Astrocyte of the cerebellum (primary cell): ENCODE measurements at regions not wholly inside any gene's neighbourhood (a gene's known extent, or its start where the extent isn't known, plus 50 kb on each side); places are given as distances from the start of the nearest gene placed in this dataset.

Experiments used
- DNase-seq: peaks from one replicate; pipeline ENCODE4 v3.0.0-alpha.2; 2011; ENCODE audit warnings: low read depth
- H3K4me3 ChIP-seq: 2 replicates; pipeline ENCODE4 v1.5.1; 2011; ENCODE audit warnings: mild to moderate bottlenecking, low read depth, low read length, moderate library complexity
- CTCF ChIP-seq: IDR thresholded peaks from 2 replicates; pipeline ENCODE4 v1.5.1; 2012; ENCODE audit warnings: low read length, low read depth, moderate library complexity, mild to moderate bottlenecking; ENCODE audit errors: missing control alignments
- in situ Hi-C: cut with HindIII; loops from 2 replicates; pipeline ENCODE4 v1.10.0; 2017; ENCODE audit warnings: low sequenced_read_pairs

- TF ChIP-seq CTCF = no peak
- in situ Hi-C loops = no loop called here
- H3K4me3 ChIP-seq = no peak overlapping the region
- DNase-seq = no peak
Measured at GRCh38 chr2:129001926-129002325, 683.3 kb upstream of the HS6ST1 start.

- no peak for DNase-seq
- no peak overlapping the region for H3K4me3 ChIP-seq
- TF ChIP-seq CTCF = no peak
- in situ Hi-C loops = no loop called here
Measured at GRCh38 chr2:129002751-129003150, 684.1 kb upstream of the HS6ST1 start.

- in situ Hi-C loops = no loop called here
- TF ChIP-seq CTCF = no peak
- no peak overlapping the region for H3K4me3 ChIP-seq
Measured at GRCh38 chr2:129004485-129004884, 685.8 kb upstream of the HS6ST1 start.

GRCh38 chr2:129004940-129005490 is 686.3 kb upstream of the HS6ST1 start:
- no peak for DNase-seq
- TF ChIP-seq CTCF = no peak
- in situ Hi-C loops = no loop called here
- no peak overlapping the region for H3K4me3 ChIP-seq

More at GRCh38 chr2:129004485-129004884, 685.8 kb upstream of the HS6ST1 start:
- DNase-seq = no peak

- TF ChIP-seq CTCF = no peak
- no peak for DNase-seq
- H3K4me3 ChIP-seq = no peak overlapping the region
- in situ Hi-C loops = no loop called here
Measured at GRCh38 chr2:129006135-129006886, 687.6 kb upstream of the HS6ST1 start.

GRCh38 chr2:129006901-129007300 is 688.2 kb upstream of the HS6ST1 start:
- H3K4me3 ChIP-seq = no peak overlapping the region
- no peak for TF ChIP-seq CTCF
- DNase-seq = no peak
- in situ Hi-C loops = no loop called here
